ENCODE measurements at regions not wholly inside any gene's neighbourhood (a gene's known extent, or its start where the extent isn't known, plus 50 kb on each side); places are given as distances from the start of the nearest gene placed in this dataset.

DNA sequence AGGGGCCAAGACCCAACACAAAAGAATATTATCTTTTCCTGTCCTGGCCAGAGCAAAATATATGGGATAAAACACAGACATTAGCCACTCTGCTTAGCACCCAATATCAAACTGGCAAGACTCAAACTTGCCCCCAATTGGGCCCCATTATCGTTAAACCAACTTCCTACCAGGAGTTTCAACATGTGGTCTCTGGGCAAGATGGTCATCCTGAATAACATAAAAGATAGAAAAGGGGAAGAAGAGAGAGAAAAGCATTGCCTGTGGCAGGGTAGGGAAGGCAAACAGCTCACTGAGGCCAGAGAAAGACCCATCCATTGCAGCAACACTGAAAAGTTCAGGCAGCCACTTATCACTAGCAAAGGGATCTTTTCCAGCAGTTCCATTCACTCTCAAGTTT lies 502.1 kb downstream of the KIF2B start:
- no peak for DNase-seq
- H3K9me3 ChIP-seq: peaks cover 0 to 30% (median 7%) of the 10 kb centered on the region in 12 donors
- WGBS, 4 donors: 55 to 67% (median 57%) methylated on average over 1 of the region's 1 CpG
- no peak for ATAC-seq
- TF ChIP-seq CTCF (IDR thresholded peaks at IDR 0.05) (no peak), POLR2A (IDR thresholded peaks at IDR 0.05) (no peak)
- H3K27ac ChIP-seq: no peak overlapping the region
- H3K4me1 ChIP-seq: no peaks in the 10 kb centered on the region
- H3K27me3 ChIP-seq: no peaks in the 10 kb centered on the region
- intact Hi-C loops (cut with DNase I): no loop called here
- H3K4me3 ChIP-seq: no peak overlapping the region
- no peaks in the 10 kb centered on the region for H3K36me3 ChIP-seq

DNA sequence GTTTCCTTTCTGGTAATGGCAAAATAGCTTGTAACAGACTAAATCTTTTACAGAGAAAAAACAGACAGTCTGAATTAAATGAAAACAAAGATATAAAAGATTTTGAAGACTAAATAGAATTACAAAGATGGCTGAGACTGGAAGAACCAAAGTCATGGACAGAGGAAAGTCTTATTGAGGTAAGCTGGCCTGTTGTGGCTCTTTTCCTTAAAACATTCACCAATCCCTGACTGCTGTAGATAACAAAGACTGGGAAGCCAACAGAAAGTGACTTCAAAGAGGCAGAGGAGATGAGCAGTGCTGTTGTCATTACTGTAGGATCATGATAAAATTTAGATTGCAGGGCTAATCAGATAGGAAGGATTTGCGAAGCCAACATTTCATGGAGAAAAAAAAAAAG lies 517.0 kb downstream of the KIF2B start:
- Histone ChIP-seq H3K4me1 (no peaks in the 10 kb centered on the region), H3K4me3 (no peak overlapping the region), H3K27me3 (no peaks in the 10 kb centered on the region), H3K9me3 (no peaks in the 10 kb centered on the region), H3K36me3 (no peaks in the 10 kb centered on the region), H3K27ac (no peak overlapping the region)
- no peak for TF ChIP-seq POLR2A (IDR thresholded peaks at IDR 0.05)
- no peak for TF ChIP-seq CTCF (IDR thresholded peaks at IDR 0.05)
- ATAC-seq: no peak
- intact Hi-C loops (cut with DNase I): loop anchor here in 1 of 10 donors (10.0 kb wide), 1 partner anchor 55 kb away; no protein-coding TSS in a partner anchor
- 29 to 75% (median 58%) methylated on average over 1 of the region's 1 CpG for WGBS, 4 donors
- DNase-seq: no peak

GRCh38 chr17:54347495-54347894 lies 524.8 kb downstream of the KIF2B start:
- WGBS, 4 donors: 78 to 86% (median 81%) methylated on average over 1 of the region's 1 CpG

DNA sequence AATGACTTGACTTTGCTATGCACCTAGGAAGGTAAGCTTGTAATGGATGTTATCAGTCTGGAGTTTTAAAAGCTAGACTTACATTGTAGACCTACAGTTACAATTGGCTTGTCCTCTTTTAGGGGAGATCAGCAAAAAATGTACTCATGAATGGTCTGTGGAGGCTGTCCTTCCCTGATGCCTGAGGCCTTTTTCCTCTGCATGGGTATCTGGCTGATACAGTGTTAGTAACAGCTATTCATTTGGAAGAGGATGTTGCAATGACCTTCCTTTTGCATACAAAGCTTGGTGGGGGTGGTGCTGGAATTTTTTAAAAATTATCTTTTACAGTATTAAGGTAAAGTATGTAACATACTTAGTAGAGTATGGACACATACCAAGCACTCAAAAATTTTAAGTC lies 525.5 kb downstream of the KIF2B start:
- no peak for ATAC-seq
- Histone ChIP-seq H3K9me3 (no peaks in the 10 kb centered on the region), H3K27me3 (no peaks in the 10 kb centered on the region), H3K36me3 (no peaks in the 10 kb centered on the region), H3K27ac (no peak overlapping the region), H3K4me1 (no peaks in the 10 kb centered on the region), H3K4me3 (no peak overlapping the region)
- DNase-seq: no peak
- intact Hi-C loops (cut with DNase I): no loop called here
- TF ChIP-seq CTCF (IDR thresholded peaks at IDR 0.05): no peak
- no peak for TF ChIP-seq POLR2A (IDR thresholded peaks at IDR 0.05)

More at GRCh38 chr17:54347495-54347894, 524.8 kb downstream of the KIF2B start:
- intact Hi-C loops (cut with DNase I): no loop called here
- Histone ChIP-seq H3K27me3 (no peaks in the 10 kb centered on the region), H3K27ac (no peak overlapping the region), H3K4me3 (no peak overlapping the region), H3K4me1 (no peaks in the 10 kb centered on the region), H3K9me3 (no peaks in the 10 kb centered on the region), H3K36me3 (no peaks in the 10 kb centered on the region)
- TF ChIP-seq POLR2A (IDR thresholded peaks at IDR 0.05): no peak
- TF ChIP-seq CTCF (IDR thresholded peaks at IDR 0.05): no peak
- ATAC-seq: no peak
- DNase-seq: no peak

Measured in heart left ventricle (tissue), 16 donors.